HCT116 (cell line): ENCODE measurements at regions not wholly inside any gene's neighbourhood (a gene's known extent, or its start where the extent isn't known, plus 50 kb on each side); places are given as distances from the start of the nearest gene placed in this dataset.

Experiments used
- ATAC-seq: fragments of 200-7000 bp; cut with Tn5 transposase; 2 replicates; pipeline ENCODE4 v1.9.1; 2020; ENCODE audit warnings: mild to moderate bottlenecking, moderate library complexity
- BruUV-seq: library from RNA; stranded (reverse); fragments of 400-500 nt; replicated peaks from 2 replicates; lab custom pipeline; 2021; lab: Mats Ljungman, UMichigan
- CTCF ChIA-PET: fragments of 300-600 bp; sonication (Branson Sonifier 250); formaldehyde crosslinking; loops from one replicate; lab custom pipeline; 2021; ENCODE audit warnings: antibody characterized with exemption; lab: Charles Lee
- POLR2A ChIA-PET: fragments of 300-600, 350-600 bp; sonication (Branson Sonifier 250); formaldehyde crosslinking; loops from one replicate; lab custom pipeline; 2021; ENCODE audit warnings: antibody characterized with exemption; lab: Charles Lee
- RAD21 ChIA-PET, 2 experiments: fragments of 300-600 bp; sonication (Branson Sonifier 250); formaldehyde crosslinking; loops; one replicate each; lab custom pipeline; 2023; ENCODE audit warnings: low total read pairs in 2 of 2; ENCODE audit not compliant: uncharacterized antibody in 2 of 2, unreplicated experiment in 2 of 2, low non-redundant PET in 1 of 2; lab: Charles Lee
- DNase-seq: peaks from one replicate; pipeline ENCODE4 v3.0.0-alpha.2; 2010; ENCODE audit warnings: low read depth, low spot score
- H2AFZ ChIP-seq: fragments of 200-600 bp; shearing (Covaris generic), sonication (generic); 2 replicates; pipeline ENCODE4 v1.6.1; 2017; ENCODE audit warnings: low read depth, mixed run types, mixed read lengths, antibody characterized with exemption, low read length; ENCODE audit not compliant: poor library complexity, severe bottlenecking
- H3K27ac ChIP-seq: 2 replicates; pipeline ENCODE4 v1.5.1; 2012; ENCODE audit warnings: low read depth, low read length
- H3K27me3 ChIP-seq: fragments of 200-600 bp; sonication (generic); 2 replicates; pipeline ENCODE4 v1.6.1; 2016; ENCODE audit warnings: mixed run types, low read length, mixed read lengths; ENCODE audit not compliant: insufficient read depth
- H3K36me3 ChIP-seq, 2 experiments: fragments of 200-500 bp in 1 of 2; fragments of 200-600 bp in 1 of 2; sonication (Bioruptor generic) in 1 of 2; sonication (generic) in 1 of 2; 2 replicates each; pipeline versions ENCODE4 v1.5.1 to v1.6.1; 2014 to 2016; ENCODE audit warnings: low read length in 2 of 2, inconsistent platforms in 1 of 2, mixed read lengths in 1 of 2, mixed run types in 1 of 2; ENCODE audit not compliant: insufficient read depth in 2 of 2, control insufficient read depth in 1 of 2
- H3K4me1 ChIP-seq, 2 experiments: fragments of 200-600 bp in 1 of 2; sonication (generic) in 1 of 2; 2 replicates each; pipeline versions ENCODE4 v1.5.1 to v1.6.1; 2012 to 2017; ENCODE audit warnings: low read length in 2 of 2, inconsistent platforms in 1 of 2, mild to moderate bottlenecking in 1 of 2, mixed read lengths in 1 of 2, mixed run types in 1 of 2, moderate library complexity in 1 of 2; ENCODE audit not compliant: insufficient read depth in 2 of 2, control insufficient read depth in 1 of 2
- H3K4me2 ChIP-seq: fragments of 200-600 bp; sonication (generic); 2 replicates; pipeline ENCODE4 v1.6.1; 2017; ENCODE audit warnings: mixed run types, low read length, mixed read lengths
- H3K4me3 ChIP-seq, 2 experiments: fragments of 200-600 bp in 1 of 2; sonication (generic) in 1 of 2; replicated peaks in 1 of 2; 2 replicates each; pipeline ENCODE4 v1.5.1; 2011 to 2016; ENCODE audit warnings: low read length in 2 of 2, control low read depth in 1 of 2, low read depth in 1 of 2, mild to moderate bottlenecking in 1 of 2, mixed read lengths in 1 of 2, mixed run types in 1 of 2
- H3K79me2 ChIP-seq: fragments of 200-600 bp; sonication (generic); 2 replicates; pipeline ENCODE4 v1.6.1; 2017; ENCODE audit warnings: mild to moderate bottlenecking, mixed run types, low read length, moderate library complexity, mixed read lengths; ENCODE audit not compliant: insufficient read depth
- H3K9ac ChIP-seq: fragments of 200-600 bp; sonication (generic); 2 replicates; pipeline ENCODE4 v1.6.1; 2016; ENCODE audit warnings: low read length, mixed read lengths
- H3K9me2 ChIP-seq: fragments of 200-600 bp; sonication (generic), shearing (Covaris generic); 2 replicates; pipeline ENCODE4 v1.6.1; 2017; ENCODE audit warnings: mixed run types, mild to moderate bottlenecking, moderate library complexity; ENCODE audit not compliant: insufficient read depth
- H3K9me3 ChIP-seq, 2 experiments: fragments of 200-500 bp in 1 of 2; fragments of 200-600 bp in 1 of 2; sonication (Bioruptor generic) in 1 of 2; sonication (generic) in 1 of 2; 2 replicates each; pipeline ENCODE4 v1.6.1; 2014 to 2017; ENCODE audit warnings: low read length in 2 of 2, mixed read lengths in 2 of 2, inconsistent platforms in 1 of 2, low read depth in 1 of 2, mild to moderate bottlenecking in 1 of 2, mixed run types in 1 of 2, moderate library complexity in 1 of 2; ENCODE audit not compliant: control insufficient read depth in 1 of 2, insufficient read depth in 1 of 2
- H4K20me1 ChIP-seq: fragments of 200-600 bp; sonication (generic), shearing (Covaris generic); 2 replicates; pipeline ENCODE4 v1.6.1; 2017; ENCODE audit warnings: mixed run types, mild to moderate bottlenecking, moderate library complexity; ENCODE audit not compliant: insufficient read depth
- CBX3 ChIP-seq: IDR thresholded peaks from 2 replicates; pipeline ENCODE4 v1.6.1; 2012; ENCODE audit warnings: low read depth
- CEBPB ChIP-seq: IDR thresholded peaks from 2 replicates; pipeline ENCODE4 v1.6.1; 2012; ENCODE audit warnings: low read depth
- CTCF ChIP-seq, 3 experiments: fragments of 200-600 bp in 1 of 3; sonication (generic) in 1 of 3; IDR thresholded peaks in 2 of 3; conservative IDR thresholded peaks in 1 of 3; 2 replicates each; pipeline ENCODE4 v1.5.1; 2012 to 2017; ENCODE audit warnings: low read depth in 2 of 3, low read length in 2 of 3, antibody characterized with exemption in 1 of 3, borderline replicate concordance in 1 of 3, control low read depth in 1 of 3, mild to moderate bottlenecking in 1 of 3, mixed read lengths in 1 of 3, mixed run types in 1 of 3, moderate library complexity in 1 of 3; ENCODE audit not compliant: insufficient read depth in 1 of 3
- JUND ChIP-seq: IDR thresholded peaks from 2 replicates; pipeline ENCODE4 v1.6.1; 2012
- POLR2A ChIP-seq: IDR thresholded peaks from 2 replicates; pipeline ENCODE4 v1.7.0; 2011; ENCODE audit warnings: borderline replicate concordance; ENCODE audit not compliant: insufficient read depth, insufficient read length; ENCODE audit errors: extremely low read depth
- POLR2AphosphoS5 ChIP-seq: IDR thresholded peaks from 2 replicates; pipeline ENCODE4 v1.6.1; 2011; ENCODE audit warnings: mild to moderate bottlenecking, low read depth, low read length, moderate library complexity
- REST ChIP-seq: IDR thresholded peaks from 2 replicates; pipeline ENCODE4 v1.6.1; 2012; ENCODE audit warnings: low read depth
- SIN3A ChIP-seq: IDR thresholded peaks from 2 replicates; pipeline ENCODE4 v1.6.1; 2012; ENCODE audit warnings: low read depth
- SP1 ChIP-seq: IDR thresholded peaks from 2 replicates; pipeline ENCODE4 v1.6.1; 2012; ENCODE audit warnings: low read depth
- SRF ChIP-seq: IDR thresholded peaks from 2 replicates; pipeline ENCODE4 v1.6.1; 2012; ENCODE audit warnings: low read depth
- ZBTB33 ChIP-seq: IDR thresholded peaks from 2 replicates; pipeline ENCODE4 v1.6.1; 2011; ENCODE audit warnings: mild to moderate bottlenecking, low read length, moderate library complexity; ENCODE audit not compliant: insufficient replicate concordance; ENCODE audit errors: extremely low read depth
- intact Hi-C: fragments of 100-400 bp; cut with micrococcal nuclease; formaldehyde crosslinking; loops from 2 replicates; pipeline ENCODE4 v1.10.0; 2022

- Histone ChIP-seq H3K27me3 (no peaks in the 10 kb centered on the region), H3K9me3 (no peaks in the 10 kb centered on the region), H4K20me1 (no peaks in the 10 kb centered on the region), H3K79me2 (no peaks in the 10 kb centered on the region), H3K4me3 (no peak overlapping the region), H3K36me3 (no peaks in the 10 kb centered on the region), H3K4me2 (no peak overlapping the region), H2AFZ (no peak overlapping the region), H3K9ac (no peak overlapping the region), H3K9me2 (no peaks in the 10 kb centered on the region), H3K27ac (no peak overlapping the region), H3K4me1 (no peaks in the 10 kb centered on the region)
- CTCF ChIA-PET, result no interaction called here
- POLR2A ChIA-PET, result no interaction called here
- ATAC-seq (no peak), DNase-seq (no peak)
- RAD21 ChIA-PET, result no interaction called here
- no TSS peak for BruUV-seq
- TF ChIP-seq REST, result no peak
- TF ChIP-seq CEBPB, result no peak
- no peak for TF ChIP-seq SRF
- no peak for TF ChIP-seq POLR2A
- no peak for TF ChIP-seq SP1
- intact Hi-C loops, result no loop called here
Observed at GRCh38 chr12:107581619-107582015, 104.0 kb upstream of the PWP1 start.

GRCh38 chr12:107583551-107583950, 102.0 kb upstream of the PWP1 start:
- ChIA-PET RAD21 (no interaction called here), CTCF (no interaction called here), POLR2A (no interaction called here)
- intact Hi-C loops, result no loop called here
- Histone ChIP-seq H3K27me3 (no peaks in the 10 kb centered on the region), H3K4me3 (no peak overlapping the region), H3K9me3 (no peaks in the 10 kb centered on the region), H3K9me2 (no peaks in the 10 kb centered on the region), H2AFZ (no peak overlapping the region), H3K36me3 (no peaks in the 10 kb centered on the region), H3K27ac (no peak overlapping the region), H3K79me2 (no peaks in the 10 kb centered on the region), H4K20me1 (no peaks in the 10 kb centered on the region), H3K9ac (no peak overlapping the region), H3K4me1 (no peaks in the 10 kb centered on the region), H3K4me2 (no peak overlapping the region)
- DNase-seq (no peak), ATAC-seq (no peak)
- BruUV-seq, result no TSS peak
- TF ChIP-seq POLR2AphosphoS5 (no peak), ZBTB33 (no peak), CTCF (IDR thresholded peaks at IDR 0.05 in 2 of 3, conservative IDR thresholded peaks at IDR 0.05 in 1 of 3; ENCODE audit: borderline replicate concordance in 1 of 3, insufficient read depth in 1 of 3, low read depth in 2 of 3, low read length in 2 of 3) (no peak), CBX3 (no peak), JUND (no peak), SIN3A (no peak)
